K562 (cell line): ENCODE measurements at regions not wholly inside any gene's neighbourhood (a gene's known extent, or its start where the extent isn't known, plus 50 kb on each side); places are given as distances from the start of the nearest gene placed in this dataset.

Experiments used
- ATAC-seq: fragments of 200-7000 bp; cut with Tn5 transposase; 3 replicates; pipeline ENCODE4 v1.9.1; 2020; ENCODE audit warnings: moderate library complexity
- BruUV-seq: library from RNA; stranded (reverse); fragments of 400-500 nt; replicated peaks from 2 replicates; lab custom pipeline; 2021; lab: Mats Ljungman, UMichigan
- CTCF ChIA-PET: fragments of 300-600 bp; formaldehyde crosslinking; extraction: SDS; loops from one replicate; lab custom pipeline; 2021; ENCODE audit warnings: low intra/inter-chr PET ratio; lab: Yijun Ruan, JAX
- POLR2A ChIA-PET: fragments of 300-600, 350-650 bp; sonication (Branson Sonifier 250); formaldehyde crosslinking; extraction: SDS; loops from one replicate; lab custom pipeline; 2021; ENCODE audit warnings: antibody characterized with exemption, inconsistent platforms; lab: Yijun Ruan, JAX
- DNase-seq, 4 experiments: peaks; one replicate each; pipeline versions ENCODE4 v3.0.0 to v3.0.0-alpha.2; 2011 to 2018; ENCODE audit warnings: low spot score in 3 of 4, mixed read lengths in 3 of 4; ENCODE audit errors: extremely low read depth in 1 of 4
- FAIRE-seq: peaks from 2 replicates; lab custom pipeline; 2011; peaks lifted over from hg19 to GRCh38; lab: Jason Lieb, UNC
- H2AFZ ChIP-seq: 2 replicates; pipeline ENCODE4 v1.6.0; 2011; ENCODE audit warnings: low read depth, low read length, control low read depth, inconsistent platforms
- H3K27ac ChIP-seq: fragments of 200-600 bp; 3 replicates; pipeline ENCODE4 v1.8.0; 2011; ENCODE audit warnings: low read depth, mild to moderate bottlenecking, control low read depth, inconsistent platforms, low read length, moderate library complexity, mixed read lengths; ENCODE audit errors: extremely low read depth
- H3K27me3 ChIP-seq, 2 experiments: fragments of 300-600 bp in 1 of 2; 2 replicates in 1 of 2; 3 replicates in 1 of 2; pipeline versions ENCODE4 v1.6.0 to v1.8.0; 2011; ENCODE audit warnings: inconsistent platforms in 2 of 2, low read length in 2 of 2, mild to moderate bottlenecking in 1 of 2, mixed read lengths in 1 of 2, moderate library complexity in 1 of 2; ENCODE audit not compliant: control insufficient read depth in 2 of 2, insufficient read depth in 2 of 2
- H3K36me3 ChIP-seq: fragments of 300-600 bp; 3 replicates; pipeline ENCODE4 v1.8.0; 2011; ENCODE audit warnings: mild to moderate bottlenecking, low read length, inconsistent platforms; ENCODE audit not compliant: control insufficient read depth, insufficient read depth
- H3K4me1 ChIP-seq, 2 experiments: fragments of 200-600 bp in 1 of 2; replicated peaks in 1 of 2; 2 replicates in 1 of 2; 3 replicates in 1 of 2; pipeline versions ENCODE4 v1.5.1 to v1.8.0; 2011; ENCODE audit warnings: inconsistent platforms in 2 of 2, low read length in 2 of 2, mild to moderate bottlenecking in 1 of 2, mixed read lengths in 1 of 2, moderate library complexity in 1 of 2; ENCODE audit not compliant: control insufficient read depth in 2 of 2, insufficient read depth in 2 of 2
- H3K4me2 ChIP-seq: 2 replicates; pipeline ENCODE4 v1.6.1; 2011; ENCODE audit warnings: low read length, control low read depth, inconsistent platforms, mixed read lengths; ENCODE audit not compliant: insufficient read depth
- H3K4me3 ChIP-seq: fragments of 200-600 bp; sonication (generic), shearing (Covaris generic); 2 replicates; pipeline ENCODE4 v1.5.1; 2016; ENCODE audit warnings: control low read depth, inconsistent platforms
- H3K79me2 ChIP-seq: fragments of 200-600 bp; 3 replicates; pipeline ENCODE4 v1.8.0; 2011; ENCODE audit warnings: low read length, inconsistent platforms; ENCODE audit not compliant: control insufficient read depth, insufficient read depth
- H3K9ac ChIP-seq, 2 experiments: 2 replicates each; pipeline versions ENCODE4 v1.6.0 to v1.6.1; 2011; ENCODE audit warnings: low read depth in 2 of 2, low read length in 2 of 2, control low read depth in 1 of 2, inconsistent platforms in 1 of 2, mild to moderate bottlenecking in 1 of 2, mixed read lengths in 1 of 2; ENCODE audit not compliant: insufficient read depth in 1 of 2
- H3K9me1 ChIP-seq: one replicate; pipeline ENCODE4 v1.6.0; 2011; ENCODE audit warnings: inconsistent platforms, mild to moderate bottlenecking, low read length, moderate library complexity; ENCODE audit not compliant: control insufficient read depth, insufficient read depth
- H3K9me3 ChIP-seq: replicated peaks from 2 replicates; pipeline ENCODE4 v1.5.1; 2011; ENCODE audit warnings: low read depth, low read length, inconsistent platforms; ENCODE audit not compliant: control insufficient read depth, insufficient read depth
- H4K20me1 ChIP-seq: replicated peaks from 2 replicates; pipeline ENCODE4 v1.6.1; 2011; ENCODE audit warnings: low read length, inconsistent platforms, mixed read lengths; ENCODE audit not compliant: control insufficient read depth, insufficient read depth
- BDP1 ChIP-seq: IDR thresholded peaks from 3 replicates; pipeline ENCODE4 v1.6.1; 2011; ENCODE audit not compliant: insufficient read length, insufficient read depth
- CBFA2T3 ChIP-seq: fragments of 450-650 bp; IDR thresholded peaks from 2 replicates; pipeline ENCODE4 v1.6.1; 2017
- CBX8 ChIP-seq: fragments of 200-600 bp; sonication (generic); IDR thresholded peaks from 2 replicates; pipeline ENCODE4 v1.6.1; 2012; ENCODE audit warnings: borderline replicate concordance, mixed run types, low read depth, mild to moderate bottlenecking, moderate library complexity, mixed read lengths, low read length, control low read depth, inconsistent platforms; ENCODE audit not compliant: poor library complexity, severe bottlenecking; ENCODE audit errors: extremely low read depth
- DPF2 ChIP-seq: fragments of 450-650 bp; IDR thresholded peaks from 2 replicates; pipeline ENCODE4 v1.6.1; 2016
- ESRRA ChIP-seq: fragments of 450-650 bp; IDR thresholded peaks from 2 replicates; pipeline ENCODE4 v1.6.1; 2014; ENCODE audit warnings: low read depth, mild to moderate bottlenecking, moderate library complexity, borderline replicate concordance
- ETV5 ChIP-seq: sonication (generic); formaldehyde crosslinking; IDR thresholded peaks from 2 replicates; pipeline ENCODE4 v1.4.0; 2020; ENCODE audit warnings: low read depth, mild to moderate bottlenecking, missing genetic modification reagents
- FOXK1 ChIP-seq: sonication (generic); formaldehyde crosslinking; IDR thresholded peaks from 2 replicates; pipeline ENCODE4 v1.8.0; 2022; ENCODE audit warnings: missing genetic modification reagents, mild to moderate bottlenecking, borderline replicate concordance
- FOXM1 ChIP-seq, 2 experiments: fragments of 450-650 bp in 1 of 2; sonication (generic) in 1 of 2; formaldehyde crosslinking in 1 of 2; IDR thresholded peaks; 2 replicates each; pipeline versions ENCODE4 v1.6.1 to v1.9.0; 2017 to 2022; ENCODE audit warnings: low read depth in 2 of 2, mild to moderate bottlenecking in 2 of 2, missing genetic modification reagents in 1 of 2, moderate library complexity in 1 of 2
- ILF3 ChIP-seq: fragments of 450-650 bp; IDR thresholded peaks from 2 replicates; pipeline ENCODE4 v1.6.1; 2018; ENCODE audit warnings: antibody characterized with exemption, mild to moderate bottlenecking, moderate library complexity, borderline replicate concordance
- JUN ChIP-seq, 2 experiments: sonication (generic) in 1 of 2; formaldehyde crosslinking in 1 of 2; IDR thresholded peaks; 2 replicates each; pipeline versions ENCODE4 v1.6.1 to v1.8.0; 2012 to 2022; ENCODE audit warnings: borderline replicate concordance in 2 of 2, mild to moderate bottlenecking in 2 of 2, improper control_type of control experiment in 1 of 2, low read depth in 1 of 2, low read length in 1 of 2, missing genetic modification reagents in 1 of 2
- KAT8 ChIP-seq: fragments of 450-650 bp; IDR thresholded peaks from 2 replicates; pipeline ENCODE4 v1.6.1; 2016; ENCODE audit warnings: low read depth, mild to moderate bottlenecking
- MAFF ChIP-seq: IDR thresholded peaks from 2 replicates; pipeline ENCODE4 v1.6.1; 2012; ENCODE audit warnings: low read length, improper control_type of control experiment
- MECOM ChIP-seq: fragments of 250-450 bp; sonication (Bioruptor Pico); IDR thresholded peaks from 2 replicates; pipeline ENCODE4 v1.8.0; 2022; ENCODE audit warnings: inconsistent platforms
- MTA1 ChIP-seq: fragments of 450-650 bp; IDR thresholded peaks from 2 replicates; pipeline ENCODE4 v1.6.1; 2017; ENCODE audit warnings: borderline replicate concordance
- NBN ChIP-seq: fragments of 450-650 bp; IDR thresholded peaks from 2 replicates; pipeline ENCODE4 v1.6.1; 2016; ENCODE audit warnings: low read depth, mild to moderate bottlenecking
- NCOA4 ChIP-seq: fragments of 450-650 bp; IDR thresholded peaks from 2 replicates; pipeline ENCODE4 v1.6.1; 2018; ENCODE audit warnings: mild to moderate bottlenecking; ENCODE audit not compliant: partially characterized antibody
- OTX1 ChIP-seq: fragments of 450-650 bp; formaldehyde crosslinking; IDR thresholded peaks from 2 replicates; pipeline ENCODE4 v1.4.0; 2022; ENCODE audit warnings: mild to moderate bottlenecking
- PML ChIP-seq: IDR thresholded peaks from 2 replicates; pipeline ENCODE4 v1.6.1; 2012; ENCODE audit warnings: low read length, inconsistent platforms
- RBM22 ChIP-seq: fragments of 200-400 bp; formaldehyde crosslinking; IDR thresholded peaks from 2 replicates; pipeline ENCODE4 v1.6.1; 2018; ENCODE audit warnings: low read length, low read depth; ENCODE audit not compliant: poor library complexity, severe bottlenecking
- SMARCC2 ChIP-seq: fragments of 450-650 bp; IDR thresholded peaks from 2 replicates; pipeline ENCODE4 v1.6.1; 2017; ENCODE audit warnings: antibody characterized with exemption, moderate library complexity, mild to moderate bottlenecking, low read depth
- WGBS: fragments of 100-300 bp; shearing (Covaris generic); methylation state at CpG from one replicate; pipeline ENCODE4 v1.1.6; 2016; ENCODE audit warnings: low coverage, mixed read lengths; ENCODE audit not compliant: insufficient coverage; ENCODE audit errors: missing lambda C conversion rate; 5-methylcytosine and 5-hydroxymethylcytosine counted together
- in situ Hi-C: fragments of 300-500 bp; cut with MboI; formaldehyde crosslinking; loops from 4 replicates; pipeline ENCODE4 v1.15.0; 2018; ENCODE audit warnings: inconsistent platforms, mixed read lengths
- intact Hi-C: fragments of 100-400 bp; cut with micrococcal nuclease; formaldehyde crosslinking; loops from 2 replicates; pipeline ENCODE4 v1.14.2; 2022
- TF ChIP-seq, protein P1 (sequence below), 3 experiments: fragments of 200-800 bp in 1 of 3; sonication (Bioruptor generic) in 1 of 3; sonication (generic) in 1 of 3; formaldehyde crosslinking in 1 of 3; IDR thresholded peaks; 2 replicates each; pipeline versions ENCODE4 v1.6.1 to v1.8.0; 2016 to 2022; ENCODE audit warnings: mild to moderate bottlenecking in 2 of 3, missing compliant biosample characterization in 2 of 3, missing genetic modification characterization in 2 of 3, missing genetic modification reagents in 1 of 3

DNA sequence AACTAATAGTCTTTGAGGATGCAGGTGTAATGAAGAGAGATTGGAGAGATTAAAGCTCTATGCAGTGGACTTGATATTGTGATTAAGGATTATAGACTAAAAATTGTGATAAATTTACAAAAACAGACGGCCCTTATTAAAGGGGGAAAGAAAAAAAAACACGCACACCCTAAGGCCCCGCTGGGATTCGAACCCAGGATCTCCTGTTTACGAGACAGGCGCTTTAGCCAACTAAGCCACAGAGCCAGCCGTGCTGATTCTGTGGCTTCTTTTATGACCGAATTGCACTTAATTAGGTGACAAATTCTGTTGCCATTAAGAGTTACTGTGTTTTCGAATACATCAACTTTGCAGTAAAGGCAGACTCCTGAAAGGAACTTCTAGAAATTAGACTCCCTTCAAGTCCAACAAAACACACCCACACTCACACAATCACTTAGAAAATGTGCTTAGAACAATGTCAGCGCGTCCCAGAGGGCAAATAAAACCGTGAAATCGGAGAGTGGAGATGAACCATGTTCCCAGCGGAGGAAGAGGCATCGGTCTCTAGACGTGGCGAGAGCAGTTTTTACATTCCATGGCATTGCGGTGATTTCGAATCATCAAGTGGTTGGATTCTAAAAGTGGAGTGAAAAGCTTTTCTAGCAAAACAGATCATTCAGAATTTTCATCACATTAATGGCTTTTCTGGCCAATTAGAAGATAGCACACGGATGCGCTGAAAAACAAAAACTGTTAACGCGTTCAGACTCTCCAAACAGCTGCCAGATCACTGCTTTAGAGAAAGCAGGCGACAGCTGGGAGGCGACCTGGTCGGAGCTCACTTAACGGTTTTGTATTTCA is 122.6 kb downstream of the GPX5 start:
- peak overlapping the region; percentile 24 for H3K4me3 ChIP-seq
- ATAC-seq (peak; percentile 60), FAIRE-seq (no peak), DNase-seq (peak; percentile 36 to 85 (median 38))
- H3K9me3 ChIP-seq, result no peaks in the 10 kb centered on the region
- peak overlapping the region; percentile 73 for H3K4me2 ChIP-seq
- H4K20me1 ChIP-seq, result no peaks in the 10 kb centered on the region
- no peaks in the 10 kb centered on the region for H3K9me1 ChIP-seq
- 0 out of 3 replicates have a peak, but pooled peaks cover 3% of the 10 kb centered on the region for H3K36me3 ChIP-seq
- H3K27ac ChIP-seq, result peak overlapping the region; percentile 18; the same call in 1 of the 3 replicates
- no peaks in the 10 kb centered on the region for H3K4me1 ChIP-seq
- 60% methylated on average over 27 of the region's 27 CpGs for WGBS
- intact Hi-C loops (no loop called here), in situ Hi-C loops (no loop called here)
- H3K79me2 ChIP-seq, result no peaks in the 10 kb centered on the region
- H3K27me3 ChIP-seq, result no peaks in the 10 kb centered on the region
- ChIA-PET CTCF (no interaction called here), POLR2A (interaction anchor here (0.5 to 1.3 kb wide), 3 partner anchors 10 to 163 kb away, joined by 3 read pairs; no protein-coding TSS in a partner anchor)
- no TSS peak for BruUV-seq
- peak overlapping the region; percentile 50 for H2AFZ ChIP-seq
- H3K9ac ChIP-seq, result peak overlapping the region; percentile 51 to 66; a peak in 3 of 4 replicates
- TF ChIP-seq DPF2 (no peak), CBX8 (no peak), SMARCC2 (no peak), MAFF (no peak), FOXK1 (CRISPR knock-in tag) (no peak), MECOM (CRISPR knock-in tag) (no peak), RBM22 (no peak), ESRRA (peak; percentile 42; the same call in 1 of the 2 replicates), OTX1 (CRISPR knock-in tag) (no peak), JUN (IDR thresholded peaks at IDR 0.05; ENCODE audit: borderline replicate concordance, low read depth, low read length) (no peak), JUN (CRISPR knock-in tag; IDR thresholded peaks at IDR 0.05; ENCODE audit: borderline replicate concordance) (no peak), CBFA2T3 (no peak), ETV5 (CRISPR knock-in tag) (0 out of 2 replicates have a peak, but pooled peaks have one; percentile 37), ILF3 (no peak), PML (0 out of 2 replicates have a peak, but pooled peaks have one; percentile 29), KAT8 (no peak), MTA1 (no peak), NCOA4 (no peak), FOXM1 (IDR thresholded peaks at IDR 0.05; ENCODE audit: low read depth) (peak; percentile 64; the same call in 1 of the 2 replicates), FOXM1 (CRISPR knock-in tag; IDR thresholded peaks at IDR 0.05; ENCODE audit: low read depth) (no peak), BDP1 (peak; percentile 50), NBN (0 out of 2 replicates have a peak, but pooled peaks have one; percentile 38)
- TF ChIP-seq, protein P1, sequence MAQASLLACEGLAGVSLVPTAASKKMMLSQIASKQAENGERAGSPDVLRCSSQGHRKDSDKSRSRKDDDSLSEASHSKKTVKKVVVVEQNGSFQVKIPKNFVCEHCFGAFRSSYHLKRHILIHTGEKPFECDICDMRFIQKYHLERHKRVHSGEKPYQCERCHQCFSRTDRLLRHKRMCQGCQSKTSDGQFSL (CRISPR knock-in tag; IDR thresholded peaks at IDR 0.05), result no peak
- TF ChIP-seq, protein P1 (tag; IDR thresholded peaks at IDR 0.05), result no peak
